HG02763 (cell line): ENCODE measurements at regions not wholly inside any gene's neighbourhood (a gene's known extent, or its start where the extent isn't known, plus 50 kb on each side); places are given as distances from the start of the nearest gene placed in this dataset.

Experiments used
- ATAC-seq: cut with Tn5 transposase; IDR thresholded peaks from one replicate; pipeline ENCODE4 v1.9.1; 2021; ENCODE audit warnings: mild to moderate bottlenecking, moderate library complexity; ENCODE audit not compliant: unreplicated experiment

GRCh38 chr9:107875571-107875980 lies 386.0 kb upstream of the KLF4 start:
- ATAC-seq: no peak

GRCh38 chr9:107874591-107875369 lies 385.2 kb upstream of the KLF4 start:
- peak; percentile 78 for ATAC-seq

GRCh38 chr9:107874137-107874536 lies 384.6 kb upstream of the KLF4 start:
- peak; percentile 22 for ATAC-seq

GRCh38 chr9:107872457-107873192 lies 383.1 kb upstream of the KLF4 start:
- no peak for ATAC-seq

- no peak for ATAC-seq
Observed at GRCh38 chr9:107870927-107871680, 381.5 kb upstream of the KLF4 start.

- no peak for ATAC-seq
Observed at GRCh38 chr9:107870221-107870620, 380.7 kb upstream of the KLF4 start.

- ATAC-seq: no peak
Observed at GRCh38 chr9:107869111-107869510, 379.5 kb upstream of the KLF4 start.

GRCh38 chr9:107868186-107868585 lies 378.6 kb upstream of the KLF4 start:
- ATAC-seq: no peak

- ATAC-seq: no peak
Observed at GRCh38 chr9:107867738-107868137, 378.2 kb upstream of the KLF4 start.

GRCh38 chr9:107866711-107867311 lies 377.2 kb upstream of the KLF4 start:
- no peak for ATAC-seq

- ATAC-seq: no peak
Observed at GRCh38 chr9:107863396-107863795, 373.8 kb upstream of the KLF4 start.

- no peak for ATAC-seq
Observed at GRCh38 chr9:107862881-107863280, 373.3 kb upstream of the KLF4 start.

GRCh38 chr9:107862323-107862722 lies 372.8 kb upstream of the KLF4 start:
- no peak for ATAC-seq

- ATAC-seq: no peak
Observed at GRCh38 chr9:107861075-107861474, 371.5 kb upstream of the KLF4 start.

- no peak for ATAC-seq
Observed at GRCh38 chr9:107858260-107858659, 368.7 kb upstream of the KLF4 start.

GRCh38 chr9:107856633-107857032 lies 367.1 kb upstream of the KLF4 start:
- ATAC-seq: no peak

GRCh38 chr9:107855164-107855563 lies 365.6 kb upstream of the KLF4 start:
- ATAC-seq: no peak

GRCh38 chr9:107853461-107853860 lies 363.9 kb upstream of the KLF4 start:
- ATAC-seq: no peak

- ATAC-seq: no peak
Observed at GRCh38 chr9:107852891-107853290, 363.3 kb upstream of the KLF4 start.

GRCh38 chr9:107850653-107851052 lies 361.1 kb upstream of the KLF4 start:
- ATAC-seq: no peak
